Subcutaneous abdominal adipose tissue (tissue), 5 donors: ENCODE measurements at regions not wholly inside any gene's neighbourhood (a gene's known extent, or its start where the extent isn't known, plus 50 kb on each side); places are given as distances from the start of the nearest gene placed in this dataset.
"Not testable (repeated sequence)": the region's sequence is repeated elsewhere in the genome, so short reads cannot be mapped to it uniquely, and the experiment has no call there.

Experiments used
- H3K27ac ChIP-seq: one replicate; pipeline ENCODE4 v1.7.0; 2013; ENCODE audit warnings: low read depth, mild to moderate bottlenecking, inconsistent platforms, low read length, moderate library complexity
- H3K27me3 ChIP-seq, 5 donors: one replicate each; pipeline ENCODE4 v1.7.0; 2013; ENCODE audit warnings: low read length in 5 of 5, inconsistent platforms in 1 of 5; ENCODE audit not compliant: control insufficient read depth in 5 of 5, insufficient read depth in 4 of 5
- H3K36me3 ChIP-seq, 5 donors: one replicate each; pipeline ENCODE4 v1.7.0; 2013; ENCODE audit warnings: low read length in 5 of 5; ENCODE audit not compliant: control insufficient read depth in 5 of 5, insufficient read depth in 5 of 5
- H3K4me1 ChIP-seq, 5 donors: one replicate each; pipeline ENCODE4 v1.7.0; 2013; ENCODE audit warnings: low read length in 5 of 5, mild to moderate bottlenecking in 3 of 5, moderate library complexity in 1 of 5; ENCODE audit not compliant: control insufficient read depth in 5 of 5, insufficient read depth in 5 of 5
- H3K4me3 ChIP-seq, 5 donors: one replicate each; pipeline ENCODE4 v1.7.0; 2013; ENCODE audit warnings: low read length in 5 of 5, low read depth in 1 of 5
- H3K9ac ChIP-seq, 5 donors: one replicate each; pipeline ENCODE4 v1.7.0; 2013; ENCODE audit warnings: low read length in 5 of 5, mild to moderate bottlenecking in 4 of 5, moderate library complexity in 3 of 5
- H3K9me3 ChIP-seq, 5 donors: one replicate each; pipeline ENCODE4 v1.7.0; 2013; ENCODE audit warnings: low read length in 5 of 5; ENCODE audit not compliant: control insufficient read depth in 5 of 5
- donor health status: healthy.
- donor health status: healthy.
- donor health status: healthy.
- donor health status: healthy.
- donor health status: healthy.

- H3K4me1 ChIP-seq, H3K9ac ChIP-seq, H3K27ac ChIP-seq, H3K27me3 ChIP-seq, H3K4me3 ChIP-seq, H3K36me3 ChIP-seq: not testable (repeated sequence)
- peaks cover 0 to 14% (median 5%) of the 10 kb centered on the region in 5 donors for H3K9me3 ChIP-seq
Measured at GRCh38 chr7:56802191-56802590, 330.0 kb downstream of the ZNF479 start.

- H3K27me3 ChIP-seq, H3K27ac ChIP-seq, H3K9ac ChIP-seq, H3K36me3 ChIP-seq, H3K4me1 ChIP-seq, H3K4me3 ChIP-seq: not testable (repeated sequence)
- H3K9me3 ChIP-seq, result peaks cover 0 to 14% (median 5%) of the 10 kb centered on the region in 5 donors
Measured at GRCh38 chr7:56801774-56802173, 330.5 kb downstream of the ZNF479 start.

DNA sequence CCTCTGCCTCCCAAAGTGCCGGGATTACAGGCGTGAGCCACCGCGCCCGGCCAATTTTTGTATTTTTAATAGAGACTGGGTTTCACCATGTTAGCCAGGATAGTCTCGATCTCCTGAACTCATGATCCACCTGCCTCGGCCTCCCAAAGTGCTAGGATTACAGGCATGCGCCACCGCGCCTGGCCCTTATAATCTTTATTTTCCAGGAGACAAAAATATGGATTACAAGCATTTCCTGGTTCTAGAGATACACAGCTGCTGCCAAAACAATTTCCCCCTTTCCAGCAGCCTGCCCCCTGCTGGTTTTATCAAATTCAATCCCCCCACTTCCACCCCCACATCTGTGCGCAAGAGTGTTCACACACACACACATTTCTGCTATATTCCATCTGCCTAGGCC lies 333.4 kb downstream of the ZNF479 start:
- not testable (repeated sequence) for H3K9me3 ChIP-seq, H3K4me3 ChIP-seq, H3K27me3 ChIP-seq, H3K9ac ChIP-seq, H3K36me3 ChIP-seq, H3K4me1 ChIP-seq, H3K27ac ChIP-seq

GRCh38 chr7:56787474-56787873 lies 344.8 kb downstream of the ZNF479 start:
- H3K4me3 ChIP-seq, H3K4me1 ChIP-seq, H3K9me3 ChIP-seq, H3K27me3 ChIP-seq, H3K27ac ChIP-seq, H3K9ac ChIP-seq, H3K36me3 ChIP-seq: not testable (repeated sequence)
